HG02852 (cell line): ENCODE measurements at regions not wholly inside any gene's neighbourhood (a gene's known extent, or its start where the extent isn't known, plus 50 kb on each side); places are given as distances from the start of the nearest gene placed in this dataset.
"Not testable (repeated sequence)": the region's sequence is repeated elsewhere in the genome, so short reads cannot be mapped to it uniquely, and the experiment has no call there.

ENCODE experiments used
- ATAC-seq: cut with Tn5 transposase; IDR thresholded peaks from one replicate; pipeline ENCODE4 v1.9.1; 2021; ENCODE audit warnings: mild to moderate bottlenecking, moderate library complexity; ENCODE audit not compliant: unreplicated experiment

GRCh38 chr1:170369417-170369816, 162.5 kb upstream of the GORAB start:
- ATAC-seq = no peak

- no peak for ATAC-seq
Observed at GRCh38 chr1:170370087-170370486, 161.9 kb upstream of the GORAB start.

- ATAC-seq = no peak
Observed at GRCh38 chr1:170375082-170375723, 156.8 kb upstream of the GORAB start.

GRCh38 chr1:170376801-170377385, 155.1 kb upstream of the GORAB start:
- ATAC-seq = no peak

- ATAC-seq = no peak
Observed at GRCh38 chr1:170377440-170377839, 154.5 kb upstream of the GORAB start.

GRCh38 chr1:170377896-170378634, 153.9 kb upstream of the GORAB start:
- no peak for ATAC-seq

- no peak for ATAC-seq
Observed at GRCh38 chr1:170385750-170386149, 146.2 kb upstream of the GORAB start.

- no peak for ATAC-seq
Observed at GRCh38 chr1:170388489-170388888, 143.5 kb upstream of the GORAB start.

GRCh38 chr1:170395149-170395548, 136.8 kb upstream of the GORAB start:
- ATAC-seq = no peak

- no peak for ATAC-seq
Observed at GRCh38 chr1:170397061-170397460, 134.9 kb upstream of the GORAB start.

GRCh38 chr1:170402476-170403311, 129.3 kb upstream of the GORAB start:
- ATAC-seq = no peak

GRCh38 chr1:170407138-170407537, 124.8 kb upstream of the GORAB start:
- no peak for ATAC-seq

- ATAC-seq = no peak
Observed at GRCh38 chr1:170407581-170407980, 124.4 kb upstream of the GORAB start.

GRCh38 chr1:170410401-170411166, 121.4 kb upstream of the GORAB start:
- ATAC-seq = no peak

- no peak for ATAC-seq
Observed at GRCh38 chr1:170414989-170415709, 116.8 kb upstream of the GORAB start.

- ATAC-seq = no peak
Observed at GRCh38 chr1:170415710-170416372, 116.1 kb upstream of the GORAB start.

GRCh38 chr1:170424346-170424745, 107.6 kb upstream of the GORAB start:
- ATAC-seq = no peak

- no peak for ATAC-seq
Observed at GRCh38 chr1:170426596-170426995, 105.4 kb upstream of the GORAB start.

GRCh38 chr1:170427002-170427401, 105.0 kb upstream of the GORAB start:
- not testable (repeated sequence) for ATAC-seq
